ENCODE measurements at regions not wholly inside any gene's neighbourhood (a gene's known extent, or its start where the extent isn't known, plus 50 kb on each side); places are given as distances from the start of the nearest gene placed in this dataset.

- Histone ChIP-seq H3K27ac (replicated peaks) (no peak overlapping the region), H3K9me3 (replicated peaks) (peaks cover 17% of the 10 kb centered on the region), H3K36me3 (no peaks in the 10 kb centered on the region), H3K4me1 (no peaks in the 10 kb centered on the region), H3K27me3 (ENCODE audit: low read depth) (no peaks in the 10 kb centered on the region), H3K4me3 (no peak overlapping the region)
- DNase-seq, result no peak
- no peak for TF ChIP-seq CTCF (IDR thresholded peaks at IDR 0.05; ENCODE audit: borderline replicate concordance)
- intact Hi-C loops (cut with micrococcal nuclease), result no loop called here
These were observed 666.8 kb upstream of the GRAMD2B start for GRCh38 chr5:125756456-125756855.

- Histone ChIP-seq H3K9me3 (replicated peaks) (peaks cover 2% of the 10 kb centered on the region), H3K27ac (replicated peaks) (no peak overlapping the region), H3K36me3 (no peaks in the 10 kb centered on the region), H3K4me1 (no peaks in the 10 kb centered on the region), H3K4me3 (no peak overlapping the region), H3K27me3 (ENCODE audit: low read depth) (no peaks in the 10 kb centered on the region)
- no peak for TF ChIP-seq CTCF (IDR thresholded peaks at IDR 0.05; ENCODE audit: borderline replicate concordance)
- no peak for DNase-seq
- intact Hi-C loops (cut with micrococcal nuclease), result no loop called here
These were observed 656.5 kb upstream of the GRAMD2B start for GRCh38 chr5:125766706-125767105.

- no peaks in the 10 kb centered on the region for H3K4me1 ChIP-seq
- H3K36me3 ChIP-seq, result no peaks in the 10 kb centered on the region
- intact Hi-C loops (cut with micrococcal nuclease), result no loop called here
- no peak for DNase-seq
- no peak overlapping the region for H3K4me3 ChIP-seq
- no peaks in the 10 kb centered on the region for H3K9me3 ChIP-seq (replicated peaks)
- H3K27ac ChIP-seq (replicated peaks), result no peak overlapping the region
- H3K27me3 ChIP-seq (ENCODE audit: low read depth), result no peaks in the 10 kb centered on the region
- no peak for TF ChIP-seq CTCF (IDR thresholded peaks at IDR 0.05; ENCODE audit: borderline replicate concordance)
These were observed 647.3 kb upstream of the GRAMD2B start for GRCh38 chr5:125775896-125776295.

GRCh38 chr5:125776656-125777139, 646.5 kb upstream of the GRAMD2B start:
- Histone ChIP-seq H3K4me3 (no peak overlapping the region), H3K27me3 (ENCODE audit: low read depth) (no peaks in the 10 kb centered on the region), H3K36me3 (no peaks in the 10 kb centered on the region), H3K4me1 (no peaks in the 10 kb centered on the region), H3K9me3 (replicated peaks) (no peaks in the 10 kb centered on the region), H3K27ac (replicated peaks) (no peak overlapping the region)
- DNase-seq, result no peak
- no peak for TF ChIP-seq CTCF (IDR thresholded peaks at IDR 0.05; ENCODE audit: borderline replicate concordance)
- intact Hi-C loops (cut with micrococcal nuclease), result no loop called here

GRCh38 chr5:125778791-125779190, 644.4 kb upstream of the GRAMD2B start:
- H3K4me3 ChIP-seq, result no peak overlapping the region
- no peaks in the 10 kb centered on the region for H3K27me3 ChIP-seq (ENCODE audit: low read depth)
- H3K4me1 ChIP-seq, result no peaks in the 10 kb centered on the region
- TF ChIP-seq CTCF (IDR thresholded peaks at IDR 0.05; ENCODE audit: borderline replicate concordance), result no peak
- intact Hi-C loops (cut with micrococcal nuclease), result no loop called here
- H3K9me3 ChIP-seq (replicated peaks), result peaks cover 3% of the 10 kb centered on the region
- no peaks in the 10 kb centered on the region for H3K36me3 ChIP-seq
- H3K27ac ChIP-seq (replicated peaks), result no peak overlapping the region
- no peak for DNase-seq

GRCh38 chr5:125785407-125785806, 637.8 kb upstream of the GRAMD2B start:
- intact Hi-C loops (cut with micrococcal nuclease), result no loop called here
- no peak for DNase-seq
- Histone ChIP-seq H3K27me3 (ENCODE audit: low read depth) (no peaks in the 10 kb centered on the region), H3K36me3 (no peaks in the 10 kb centered on the region), H3K4me3 (no peak overlapping the region), H3K4me1 (no peaks in the 10 kb centered on the region), H3K9me3 (replicated peaks) (peaks cover 3% of the 10 kb centered on the region), H3K27ac (replicated peaks) (no peak overlapping the region)
- TF ChIP-seq CTCF (IDR thresholded peaks at IDR 0.05; ENCODE audit: borderline replicate concordance), result no peak

Data from left ventricle myocardium inferior (tissue), 1 donor.